ENCODE measurements at regions not wholly inside any gene's neighbourhood (a gene's known extent, or its start where the extent isn't known, plus 50 kb on each side); places are given as distances from the start of the nearest gene placed in this dataset.

DNA sequence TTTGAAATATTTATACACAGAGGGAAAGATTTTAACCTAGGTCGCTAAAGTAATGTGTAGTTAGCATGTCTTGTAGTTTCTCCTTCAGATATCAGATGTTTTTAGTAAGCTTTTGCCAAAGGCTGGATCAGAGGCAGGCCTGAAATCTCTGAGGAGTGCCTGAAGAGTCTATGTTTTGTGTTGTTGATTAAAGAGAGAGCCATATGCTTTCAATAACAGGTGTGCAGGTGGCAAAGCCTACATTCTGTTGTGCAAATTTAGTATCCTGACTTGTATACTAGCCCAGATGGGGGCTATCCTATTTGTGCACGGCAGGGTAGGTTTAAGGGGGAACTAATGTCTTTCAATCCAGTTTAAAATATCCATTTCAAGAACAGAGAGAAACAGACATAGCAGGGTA is 167.1 kb upstream of the ATXN1 start:
- TF ChIP-seq, protein P1, sequence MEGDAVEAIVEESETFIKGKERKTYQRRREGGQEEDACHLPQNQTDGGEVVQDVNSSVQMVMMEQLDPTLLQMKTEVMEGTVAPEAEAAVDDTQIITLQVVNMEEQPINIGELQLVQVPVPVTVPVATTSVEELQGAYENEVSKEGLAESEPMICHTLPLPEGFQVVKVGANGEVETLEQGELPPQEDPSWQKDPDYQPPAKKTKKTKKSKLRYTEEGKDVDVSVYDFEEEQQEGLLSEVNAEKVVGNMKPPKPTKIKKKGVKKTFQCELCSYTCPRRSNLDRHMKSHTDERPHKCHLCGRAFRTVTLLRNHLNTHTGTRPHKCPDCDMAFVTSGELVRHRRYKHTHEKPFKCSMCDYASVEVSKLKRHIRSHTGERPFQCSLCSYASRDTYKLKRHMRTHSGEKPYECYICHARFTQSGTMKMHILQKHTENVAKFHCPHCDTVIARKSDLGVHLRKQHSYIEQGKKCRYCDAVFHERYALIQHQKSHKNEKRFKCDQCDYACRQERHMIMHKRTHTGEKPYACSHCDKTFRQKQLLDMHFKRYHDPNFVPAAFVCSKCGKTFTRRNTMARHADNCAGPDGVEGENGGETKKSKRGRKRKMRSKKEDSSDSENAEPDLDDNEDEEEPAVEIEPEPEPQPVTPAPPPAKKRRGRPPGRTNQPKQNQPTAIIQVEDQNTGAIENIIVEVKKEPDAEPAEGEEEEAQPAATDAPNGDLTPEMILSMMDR (optimal IDR thresholded peaks at IDR 0.05 in 1 of 3, IDR thresholded peaks at IDR 0.05 in 1 of 3, conservative IDR thresholded peaks at IDR 0.05 in 1 of 3; ENCODE audit: extremely low read depth in 1 of 3, insufficient read depth in 2 of 3, low read length in 3 of 3), result no peak
- no peak for TF ChIP-seq EZH2 (IDR thresholded peaks at IDR 0.05; ENCODE audit: low read length)
